DND-41 (cell line): ENCODE measurements at regions not wholly inside any gene's neighbourhood (a gene's known extent, or its start where the extent isn't known, plus 50 kb on each side); places are given as distances from the start of the nearest gene placed in this dataset.
"Not testable (repeated sequence)": the region's sequence is repeated elsewhere in the genome, so short reads cannot be mapped to it uniquely, and the experiment has no call there.

Source experiments
- ATAC-seq: fragments of 200-7000 bp; cut with Tn5 transposase; 3 replicates; pipeline ENCODE4 v1.9.1; 2021; ENCODE audit warnings: low read depth; ENCODE audit not compliant: insufficient read depth
- DNase-seq: peaks from one replicate; pipeline ENCODE4 v3.0.0-alpha.2; 2020
- H2AFZ ChIP-seq: 2 replicates; pipeline ENCODE4 v1.6.0; 2012; ENCODE audit warnings: low read depth, low read length
- H3K27ac ChIP-seq: 2 replicates; pipeline ENCODE4 v1.5.1; 2012; ENCODE audit warnings: low read length, inconsistent platforms
- H3K27me3 ChIP-seq: fragments of 200-600 bp; sonication (generic); 2 replicates; pipeline ENCODE4 v1.6.0; 2012; ENCODE audit warnings: low read length, mild to moderate bottlenecking, inconsistent platforms; ENCODE audit not compliant: insufficient read depth, poor library complexity
- H3K36me3 ChIP-seq: 2 replicates; pipeline ENCODE4 v1.5.1; 2012; ENCODE audit warnings: low read length, inconsistent platforms; ENCODE audit not compliant: insufficient read depth
- H3K4me1 ChIP-seq: 2 replicates; pipeline ENCODE4 v1.5.1; 2012; ENCODE audit warnings: mild to moderate bottlenecking, low read length; ENCODE audit not compliant: insufficient read depth
- H3K4me2 ChIP-seq: 2 replicates; pipeline ENCODE4 v1.6.0; 2012; ENCODE audit warnings: mild to moderate bottlenecking, moderate library complexity, low read length, inconsistent platforms; ENCODE audit not compliant: insufficient read depth
- H3K4me3 ChIP-seq, 2 experiments: fragments of 200-600 bp in 1 of 2; shearing (Covaris generic) in 1 of 2; 2 replicates each; pipeline ENCODE4 v1.5.1; 2012 to 2016; ENCODE audit warnings: inconsistent platforms in 2 of 2, low read length in 2 of 2, mild to moderate bottlenecking in 2 of 2, low read depth in 1 of 2, moderate library complexity in 1 of 2
- H3K79me2 ChIP-seq: 2 replicates; pipeline ENCODE4 v1.6.0; 2012; ENCODE audit warnings: low read length, inconsistent platforms; ENCODE audit not compliant: insufficient read depth
- H3K9ac ChIP-seq: 2 replicates; pipeline ENCODE4 v1.6.0; 2012; ENCODE audit warnings: low read depth, mild to moderate bottlenecking, inconsistent platforms, low read length, moderate library complexity
- H3K9me3 ChIP-seq: 2 replicates; pipeline ENCODE4 v1.5.1; 2012; ENCODE audit warnings: low read length, moderate library complexity, mild to moderate bottlenecking, inconsistent platforms; ENCODE audit not compliant: insufficient read depth, severe bottlenecking
- H4K20me1 ChIP-seq: 2 replicates; pipeline ENCODE4 v1.6.0; 2012; ENCODE audit warnings: low read length; ENCODE audit not compliant: insufficient read depth
- CTCF ChIP-seq: IDR thresholded peaks from 2 replicates; pipeline ENCODE4 v1.5.1; 2012; ENCODE audit warnings: borderline replicate concordance, low read length, moderate library complexity, mild to moderate bottlenecking; ENCODE audit not compliant: poor library complexity, severe bottlenecking; ENCODE audit errors: extremely low read depth
- EZH2 ChIP-seq: IDR thresholded peaks from 3 replicates; pipeline ENCODE4 v1.6.1; 2012; ENCODE audit warnings: borderline replicate concordance, low read depth, mild to moderate bottlenecking, moderate library complexity, low read length, inconsistent platforms; ENCODE audit not compliant: severe bottlenecking

- Histone ChIP-seq H3K27ac (no peak overlapping the region), H2AFZ (no peak overlapping the region), H4K20me1 (no peaks in the 10 kb centered on the region), H3K79me2 (no peaks in the 10 kb centered on the region), H3K9ac (no peak overlapping the region), H3K4me3 (no peak overlapping the region), H3K4me1 (no peaks in the 10 kb centered on the region), H3K4me2 (no peak overlapping the region), H3K9me3 (no peaks in the 10 kb centered on the region), H3K36me3 (no peaks in the 10 kb centered on the region), H3K27me3 (no peaks in the 10 kb centered on the region)
- TF ChIP-seq CTCF (no peak), EZH2 (no peak)
- ATAC-seq (no peak), DNase-seq (no peak)
Observed at GRCh38 chrY:20643055-20643454, 67.5 kb downstream of the EIF1AY start.

GRCh38 chrY:20648265-20648664 lies 72.7 kb downstream of the EIF1AY start:
- Histone ChIP-seq H3K27me3 (no peaks in the 10 kb centered on the region), H3K4me3 (no peak overlapping the region), H3K9ac (no peak overlapping the region), H3K27ac (no peak overlapping the region), H4K20me1 (no peaks in the 10 kb centered on the region), H3K9me3 (no peaks in the 10 kb centered on the region), H3K36me3 (no peaks in the 10 kb centered on the region), H3K79me2 (no peaks in the 10 kb centered on the region), H3K4me2 (no peak overlapping the region), H2AFZ (no peak overlapping the region), H3K4me1 (no peaks in the 10 kb centered on the region)
- TF ChIP-seq EZH2 = no peak
- no peak for TF ChIP-seq CTCF
- DNase-seq (no peak), ATAC-seq (no peak)

GRCh38 chrY:20648891-20649290 lies 73.3 kb downstream of the EIF1AY start:
- not testable (repeated sequence) for ATAC-seq

More at GRCh38 chrY:20648891-20649290, 73.3 kb downstream of the EIF1AY start:
- H3K27ac ChIP-seq, H3K9ac ChIP-seq, H3K79me2 ChIP-seq, H3K4me2 ChIP-seq, H3K9me3 ChIP-seq, H3K27me3 ChIP-seq, H4K20me1 ChIP-seq, H2AFZ ChIP-seq, H3K4me1 ChIP-seq, H3K4me3 ChIP-seq, H3K36me3 ChIP-seq: not testable (repeated sequence)
- TF ChIP-seq CTCF = peak; percentile 39
- peak; percentile 4 for DNase-seq
